ENCODE measurements at regions not wholly inside any gene's neighbourhood (a gene's known extent, or its start where the extent isn't known, plus 50 kb on each side); places are given as distances from the start of the nearest gene placed in this dataset.

DNA sequence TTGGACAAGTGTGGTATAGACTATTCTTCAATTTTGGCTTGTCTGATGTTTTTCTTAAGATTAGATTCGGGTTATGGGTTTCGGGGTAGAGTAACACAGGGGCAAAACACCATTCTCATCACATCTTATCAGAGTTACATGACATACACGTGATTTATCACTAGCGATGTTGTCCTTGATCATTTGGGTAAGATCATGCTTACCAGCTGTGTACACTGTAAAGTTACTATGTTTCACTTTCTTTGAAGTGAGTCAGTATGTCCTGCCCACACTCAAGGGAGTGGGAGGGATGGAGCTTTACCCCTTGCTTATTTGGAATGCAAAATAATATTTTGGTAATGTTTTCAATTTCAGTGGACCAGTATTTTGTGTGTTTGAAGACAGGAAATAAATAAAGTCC, 101.8 kb upstream of the TAF11L2 start:
- Histone ChIP-seq H3K79me2 (ENCODE audit: insufficient read depth, low read length) (no peaks in the 10 kb centered on the region), H3K27me3 (ENCODE audit: insufficient read depth, low read length) (no peaks in the 10 kb centered on the region), H4K20me1 (ENCODE audit: insufficient read depth, low read length) (no peaks in the 10 kb centered on the region), H3K27ac (ENCODE audit: low read depth, low read length) (no peak overlapping the region), H3K4me1 (ENCODE audit: insufficient read depth, low read length) (peaks cover 21% of the 10 kb centered on the region), H3K4me3 (ENCODE audit: insufficient read depth, low read length) (no peak overlapping the region), H3K36me3 (ENCODE audit: insufficient read depth, low read length) (no peaks in the 10 kb centered on the region), H3K4me2 (ENCODE audit: insufficient read depth, low read length) (peak overlapping the region; percentile 30), H3K9me3 (ENCODE audit: low read depth, low read length) (no peaks in the 10 kb centered on the region), H2AFZ (ENCODE audit: low read length) (no peak overlapping the region)
- peak; percentile 84 for DNase-seq (ENCODE audit: insufficient read length, low spot score, missing footprints)
- no peak for TF ChIP-seq CTCF (IDR thresholded peaks at IDR 0.05; ENCODE audit: extremely low read depth, low read depth, low read length)

GRCh38 chr5:17398431-17398830, 99.6 kb upstream of the TAF11L2 start:
- no peaks in the 10 kb centered on the region for H4K20me1 ChIP-seq (ENCODE audit: insufficient read depth, low read length)
- H3K4me1 ChIP-seq (ENCODE audit: insufficient read depth, low read length), result peaks cover 21% of the 10 kb centered on the region
- no peaks in the 10 kb centered on the region for H3K36me3 ChIP-seq (ENCODE audit: insufficient read depth, low read length)
- peak overlapping the region; percentile 77 for H3K4me2 ChIP-seq (ENCODE audit: insufficient read depth, low read length)
- peak overlapping the region; percentile 48 for H3K27ac ChIP-seq (ENCODE audit: low read depth, low read length)
- peaks cover 22% of the 10 kb centered on the region for H3K27me3 ChIP-seq (ENCODE audit: insufficient read depth, low read length)
- H3K4me3 ChIP-seq (ENCODE audit: insufficient read depth, low read length), result peak overlapping the region; percentile 23
- H2AFZ ChIP-seq (ENCODE audit: low read length), result no peak overlapping the region
- no peak for TF ChIP-seq CTCF (IDR thresholded peaks at IDR 0.05; ENCODE audit: extremely low read depth, low read depth, low read length)
- no peaks in the 10 kb centered on the region for H3K79me2 ChIP-seq (ENCODE audit: insufficient read depth, low read length)
- no peak for DNase-seq (ENCODE audit: insufficient read length, low spot score, missing footprints)
- H3K9me3 ChIP-seq (ENCODE audit: low read depth, low read length), result no peaks in the 10 kb centered on the region

- H3K4me3 ChIP-seq (ENCODE audit: insufficient read depth, low read length), result no peak overlapping the region
- peak overlapping the region; percentile 48 for H3K27ac ChIP-seq (ENCODE audit: low read depth, low read length)
Measured at GRCh38 chr5:17398866-17399835, 98.9 kb upstream of the TAF11L2 start.

More at GRCh38 chr5:17398866-17399835, 98.9 kb upstream of the TAF11L2 start:
- H2AFZ ChIP-seq (ENCODE audit: low read length), result no peak overlapping the region
- peak overlapping the region; percentile 77 for H3K4me2 ChIP-seq (ENCODE audit: insufficient read depth, low read length)
- no peaks in the 10 kb centered on the region for H3K9me3 ChIP-seq (ENCODE audit: low read depth, low read length)
- TF ChIP-seq CTCF (IDR thresholded peaks at IDR 0.05; ENCODE audit: extremely low read depth, low read depth, low read length), result no peak
- H3K79me2 ChIP-seq (ENCODE audit: insufficient read depth, low read length), result no peaks in the 10 kb centered on the region
- H3K27me3 ChIP-seq (ENCODE audit: insufficient read depth, low read length), result peaks cover 29% of the 10 kb centered on the region
- peaks cover 21% of the 10 kb centered on the region for H3K4me1 ChIP-seq (ENCODE audit: insufficient read depth, low read length)
- no peaks in the 10 kb centered on the region for H4K20me1 ChIP-seq (ENCODE audit: insufficient read depth, low read length)
- no peak for DNase-seq (ENCODE audit: insufficient read length, low spot score, missing footprints)
- no peaks in the 10 kb centered on the region for H3K36me3 ChIP-seq (ENCODE audit: insufficient read depth, low read length)
